ENCODE measurements at regions not wholly inside any gene's neighbourhood (a gene's known extent, or its start where the extent isn't known, plus 50 kb on each side); places are given as distances from the start of the nearest gene placed in this dataset.

DNA sequence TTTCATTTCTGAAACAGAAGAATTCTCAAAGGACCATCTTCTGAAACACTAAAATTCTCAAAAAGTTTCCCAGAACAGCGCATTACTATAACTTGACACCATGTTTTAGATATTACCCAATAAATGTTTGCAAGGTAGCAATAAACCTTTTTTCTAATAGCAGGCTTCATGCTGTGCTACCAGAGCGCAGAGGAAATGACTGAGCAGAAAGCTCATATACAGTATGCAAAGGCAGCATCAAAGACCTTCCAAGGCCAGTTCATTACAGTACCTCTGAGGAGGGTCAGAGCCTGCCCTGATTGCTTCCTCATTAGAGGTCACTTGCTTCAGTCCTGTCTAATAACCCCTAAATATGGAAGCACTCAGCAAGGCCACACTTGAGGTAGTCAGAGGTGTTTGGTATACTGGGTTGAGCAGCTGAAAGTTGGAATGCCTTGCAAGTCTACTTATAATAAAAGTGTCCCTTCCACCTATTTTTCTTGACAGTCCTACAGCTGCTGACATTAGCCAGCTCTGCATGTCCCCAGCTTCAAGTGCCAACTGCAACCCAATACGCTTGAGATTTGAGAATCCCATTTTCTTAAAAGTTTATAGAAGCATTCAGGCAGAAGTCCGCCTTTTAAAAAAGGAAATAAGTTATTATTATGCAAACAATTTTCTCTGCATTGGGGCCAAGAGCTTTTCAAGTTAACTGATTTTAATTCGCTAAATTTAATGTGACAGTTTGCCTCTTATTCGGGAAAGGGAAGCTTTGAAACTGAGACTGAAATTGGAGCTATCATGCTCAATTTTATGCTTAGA lies 207.2 kb downstream of the ZC3H11B start:
- H3K4me1 ChIP-seq (ENCODE audit: insufficient read depth, low read length), result no peaks in the 10 kb centered on the region
- no peak overlapping the region for H3K4me2 ChIP-seq (ENCODE audit: insufficient read depth, low read length)
- H3K9me3 ChIP-seq (ENCODE audit: insufficient read depth, low read length, severe bottlenecking), result no peaks in the 10 kb centered on the region
- TF ChIP-seq, protein P1, sequence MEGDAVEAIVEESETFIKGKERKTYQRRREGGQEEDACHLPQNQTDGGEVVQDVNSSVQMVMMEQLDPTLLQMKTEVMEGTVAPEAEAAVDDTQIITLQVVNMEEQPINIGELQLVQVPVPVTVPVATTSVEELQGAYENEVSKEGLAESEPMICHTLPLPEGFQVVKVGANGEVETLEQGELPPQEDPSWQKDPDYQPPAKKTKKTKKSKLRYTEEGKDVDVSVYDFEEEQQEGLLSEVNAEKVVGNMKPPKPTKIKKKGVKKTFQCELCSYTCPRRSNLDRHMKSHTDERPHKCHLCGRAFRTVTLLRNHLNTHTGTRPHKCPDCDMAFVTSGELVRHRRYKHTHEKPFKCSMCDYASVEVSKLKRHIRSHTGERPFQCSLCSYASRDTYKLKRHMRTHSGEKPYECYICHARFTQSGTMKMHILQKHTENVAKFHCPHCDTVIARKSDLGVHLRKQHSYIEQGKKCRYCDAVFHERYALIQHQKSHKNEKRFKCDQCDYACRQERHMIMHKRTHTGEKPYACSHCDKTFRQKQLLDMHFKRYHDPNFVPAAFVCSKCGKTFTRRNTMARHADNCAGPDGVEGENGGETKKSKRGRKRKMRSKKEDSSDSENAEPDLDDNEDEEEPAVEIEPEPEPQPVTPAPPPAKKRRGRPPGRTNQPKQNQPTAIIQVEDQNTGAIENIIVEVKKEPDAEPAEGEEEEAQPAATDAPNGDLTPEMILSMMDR (IDR thresholded peaks at IDR 0.05; ENCODE audit: borderline replicate concordance, extremely low read depth, low read length, poor library complexity, severe bottlenecking), result no peak
- no peak for TF ChIP-seq EZH2 (IDR thresholded peaks at IDR 0.05; ENCODE audit: borderline replicate concordance, low read depth, low read length, severe bottlenecking)
- no peak overlapping the region for H3K9ac ChIP-seq (ENCODE audit: low read depth, low read length)
- no peaks in the 10 kb centered on the region for H3K27me3 ChIP-seq (ENCODE audit: insufficient read depth, low read length, poor library complexity)
- DNase-seq, result no peak
- no peak for ATAC-seq (ENCODE audit: insufficient read depth, low read depth)
- H4K20me1 ChIP-seq (ENCODE audit: insufficient read depth, low read length), result no peaks in the 10 kb centered on the region
- H3K79me2 ChIP-seq (ENCODE audit: insufficient read depth, low read length), result no peaks in the 10 kb centered on the region
- no peak overlapping the region for H2AFZ ChIP-seq (ENCODE audit: low read depth, low read length)
- no peak overlapping the region for H3K4me3 ChIP-seq (ENCODE audit: low read depth in 1 of 2, low read length in 2 of 2)
- no peak overlapping the region for H3K27ac ChIP-seq (ENCODE audit: low read length)
- no peaks in the 10 kb centered on the region for H3K36me3 ChIP-seq (ENCODE audit: insufficient read depth, low read length)

GRCh38 chr1:219404629-219405028 lies 208.3 kb downstream of the ZC3H11B start:
- ATAC-seq (ENCODE audit: insufficient read depth, low read depth) (no peak), DNase-seq (no peak)
- H3K9ac ChIP-seq (ENCODE audit: low read depth, low read length), result no peak overlapping the region
- no peaks in the 10 kb centered on the region for H3K27me3 ChIP-seq (ENCODE audit: insufficient read depth, low read length, poor library complexity)
- no peak overlapping the region for H2AFZ ChIP-seq (ENCODE audit: low read depth, low read length)
- H3K27ac ChIP-seq (ENCODE audit: low read length), result no peak overlapping the region
- H4K20me1 ChIP-seq (ENCODE audit: insufficient read depth, low read length), result no peaks in the 10 kb centered on the region
- no peak for TF ChIP-seq EZH2 (IDR thresholded peaks at IDR 0.05; ENCODE audit: borderline replicate concordance, low read depth, low read length, severe bottlenecking)
- TF ChIP-seq, protein P1 (IDR thresholded peaks at IDR 0.05; ENCODE audit: borderline replicate concordance, extremely low read depth, low read length, poor library complexity, severe bottlenecking), result no peak
- H3K79me2 ChIP-seq (ENCODE audit: insufficient read depth, low read length), result no peaks in the 10 kb centered on the region
- no peaks in the 10 kb centered on the region for H3K9me3 ChIP-seq (ENCODE audit: insufficient read depth, low read length, severe bottlenecking)
- no peak overlapping the region for H3K4me3 ChIP-seq (ENCODE audit: low read depth in 1 of 2, low read length in 2 of 2)
- no peak overlapping the region for H3K4me2 ChIP-seq (ENCODE audit: insufficient read depth, low read length)
- H3K4me1 ChIP-seq (ENCODE audit: insufficient read depth, low read length), result no peaks in the 10 kb centered on the region
- H3K36me3 ChIP-seq (ENCODE audit: insufficient read depth, low read length), result no peaks in the 10 kb centered on the region

- no peaks in the 10 kb centered on the region for H3K27me3 ChIP-seq (ENCODE audit: insufficient read depth, low read length, poor library complexity)
- no peak overlapping the region for H3K9ac ChIP-seq (ENCODE audit: low read depth, low read length)
- no peak overlapping the region for H3K4me3 ChIP-seq (ENCODE audit: low read depth in 1 of 2, low read length in 2 of 2)
- H3K4me1 ChIP-seq (ENCODE audit: insufficient read depth, low read length), result no peaks in the 10 kb centered on the region
- no peak for TF ChIP-seq EZH2 (IDR thresholded peaks at IDR 0.05; ENCODE audit: borderline replicate concordance, low read depth, low read length, severe bottlenecking)
- TF ChIP-seq, protein P1 (IDR thresholded peaks at IDR 0.05; ENCODE audit: borderline replicate concordance, extremely low read depth, low read length, poor library complexity, severe bottlenecking), result no peak
- no peak for ATAC-seq (ENCODE audit: insufficient read depth, low read depth)
- no peaks in the 10 kb centered on the region for H3K79me2 ChIP-seq (ENCODE audit: insufficient read depth, low read length)
- H3K27ac ChIP-seq (ENCODE audit: low read length), result no peak overlapping the region
- no peaks in the 10 kb centered on the region for H3K9me3 ChIP-seq (ENCODE audit: insufficient read depth, low read length, severe bottlenecking)
- DNase-seq, result no peak
- H3K36me3 ChIP-seq (ENCODE audit: insufficient read depth, low read length), result no peaks in the 10 kb centered on the region
- no peaks in the 10 kb centered on the region for H4K20me1 ChIP-seq (ENCODE audit: insufficient read depth, low read length)
- H3K4me2 ChIP-seq (ENCODE audit: insufficient read depth, low read length), result no peak overlapping the region
- H2AFZ ChIP-seq (ENCODE audit: low read depth, low read length), result no peak overlapping the region
Measured at GRCh38 chr1:219402925-219403324, 210.0 kb downstream of the ZC3H11B start.

Data from DND-41 (cell line).